ENCODE measurements at regions not wholly inside any gene's neighbourhood (a gene's known extent, or its start where the extent isn't known, plus 50 kb on each side); places are given as distances from the start of the nearest gene placed in this dataset.

- TF ChIP-seq CHD7 (IDR thresholded peaks at IDR 0.05; ENCODE audit: insufficient replicate concordance, low read length), result no peak
- no peak for TF ChIP-seq SUZ12 (IDR thresholded peaks at IDR 0.05; ENCODE audit: low read length)
- no peak for TF ChIP-seq BRCA1 (IDR thresholded peaks at IDR 0.05; ENCODE audit: low read depth, low read length)
- no peak for TF ChIP-seq TCF12 (IDR thresholded peaks at IDR 0.05; ENCODE audit: low read depth, low read length)
- TF ChIP-seq POLR2A (IDR thresholded peaks at IDR 0.05; ENCODE audit: control extremely low read depth in 1 of 2, low read depth in 2 of 2, low read length in 2 of 2), result no peak
- TF ChIP-seq CREB1 (IDR thresholded peaks at IDR 0.05), result no peak
- no peak for TF ChIP-seq E2F6 (IDR thresholded peaks at IDR 0.05)
Measured at GRCh38 chr1:200332716-200333115, 77.1 kb downstream of the ZNF281 start (continued).

Data from H1 (cell line).